ENCODE measurements at regions not wholly inside any gene's neighbourhood (a gene's known extent, or its start where the extent isn't known, plus 50 kb on each side); places are given as distances from the start of the nearest gene placed in this dataset.

GRCh38 chr14:94844593-94845152 is 74.8 kb upstream of the GSC start:
- H3K4me1 ChIP-seq (ENCODE audit: control insufficient read depth, low read length) = no peaks in the 10 kb centered on the region
- no peak overlapping the region for H3K27ac ChIP-seq (ENCODE audit: low read depth, low read length)
- H3K9me2 ChIP-seq (replicated peaks; ENCODE audit: control insufficient read depth, low read length) = no peaks in the 10 kb centered on the region
- no peaks in the 10 kb centered on the region for H3K36me3 ChIP-seq (ENCODE audit: control insufficient read depth, low read length)
- no peaks in the 10 kb centered on the region for H3K79me2 ChIP-seq (ENCODE audit: control insufficient read depth, low read length)
- no peaks in the 10 kb centered on the region for H3F3A ChIP-seq (ENCODE audit: control insufficient read depth, insufficient read depth)
- no peak overlapping the region for H3K4me2 ChIP-seq (ENCODE audit: low read length)
- no peaks in the 10 kb centered on the region for H4K20me1 ChIP-seq (ENCODE audit: control insufficient read depth, insufficient read depth, low read depth, low read length)
- TF ChIP-seq CTCF (IDR thresholded peaks at IDR 0.05; ENCODE audit: low read depth, low read length, poor library complexity, severe bottlenecking) (no peak), EZH2phosphoT487 (IDR thresholded peaks at IDR 0.05; ENCODE audit: borderline replicate concordance, low read length) (no peak)
- no peaks in the 10 kb centered on the region for H3K9me3 ChIP-seq (ENCODE audit: control insufficient read depth, insufficient read depth, low read length)
- H3K4me3 ChIP-seq (ENCODE audit: low read length) = no peak overlapping the region
- no peaks in the 10 kb centered on the region for H3K27me3 ChIP-seq (ENCODE audit: control insufficient read depth, low read length)

DNA sequence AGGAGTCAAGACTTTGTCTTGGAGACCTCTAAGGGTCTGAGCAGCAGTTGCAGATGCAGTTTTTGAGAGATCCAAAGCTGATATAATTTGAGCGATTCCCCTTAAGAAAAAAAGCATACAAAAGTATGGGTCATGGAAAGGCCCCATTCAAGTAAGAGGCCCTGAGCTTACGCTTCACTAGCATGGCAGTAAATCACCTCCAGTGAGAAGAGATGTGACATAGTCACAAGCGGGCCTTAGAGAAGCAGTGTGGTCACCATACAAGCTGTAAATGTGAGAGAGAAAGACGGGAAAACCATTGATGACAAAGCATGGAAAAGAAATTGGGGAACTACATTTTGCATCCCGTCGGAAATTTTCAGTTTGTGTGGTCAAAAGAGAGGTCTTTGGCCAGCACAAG is 70.6 kb upstream of the GSC start:
- no peaks in the 10 kb centered on the region for H3K9me3 ChIP-seq (ENCODE audit: control insufficient read depth, insufficient read depth, low read length)
- H4K20me1 ChIP-seq (ENCODE audit: control insufficient read depth, insufficient read depth, low read depth, low read length) = no peaks in the 10 kb centered on the region
- no peaks in the 10 kb centered on the region for H3K79me2 ChIP-seq (ENCODE audit: control insufficient read depth, low read length)
- no peak overlapping the region for H3K27ac ChIP-seq (ENCODE audit: low read depth, low read length)
- no peak overlapping the region for H3K4me2 ChIP-seq (ENCODE audit: low read length)
- no peaks in the 10 kb centered on the region for H3K4me1 ChIP-seq (ENCODE audit: control insufficient read depth, low read length)
- TF ChIP-seq CTCF (IDR thresholded peaks at IDR 0.05; ENCODE audit: low read depth, low read length, poor library complexity, severe bottlenecking) (no peak), EZH2phosphoT487 (IDR thresholded peaks at IDR 0.05; ENCODE audit: borderline replicate concordance, low read length) (no peak)
- H3K4me3 ChIP-seq (ENCODE audit: low read length) = no peak overlapping the region
- H3K27me3 ChIP-seq (ENCODE audit: control insufficient read depth, low read length) = no peaks in the 10 kb centered on the region
- H3K36me3 ChIP-seq (ENCODE audit: control insufficient read depth, low read length) = no peaks in the 10 kb centered on the region
- H3K9me2 ChIP-seq (replicated peaks; ENCODE audit: control insufficient read depth, low read length) = no peaks in the 10 kb centered on the region
- no peaks in the 10 kb centered on the region for H3F3A ChIP-seq (ENCODE audit: control insufficient read depth, insufficient read depth)

- Histone ChIP-seq H3K27ac (ENCODE audit: low read depth, low read length) (no peak overlapping the region), H3K4me2 (ENCODE audit: low read length) (no peak overlapping the region), H3K79me2 (ENCODE audit: control insufficient read depth, low read length) (no peaks in the 10 kb centered on the region), H3F3A (ENCODE audit: control insufficient read depth, insufficient read depth) (no peaks in the 10 kb centered on the region), H3K9me2 (replicated peaks; ENCODE audit: control insufficient read depth, low read length) (no peaks in the 10 kb centered on the region), H3K27me3 (ENCODE audit: control insufficient read depth, low read length) (no peaks in the 10 kb centered on the region), H3K9me3 (ENCODE audit: control insufficient read depth, insufficient read depth, low read length) (no peaks in the 10 kb centered on the region; the same call in 1 of the 2 replicates), H3K36me3 (ENCODE audit: control insufficient read depth, low read length) (no peaks in the 10 kb centered on the region), H4K20me1 (ENCODE audit: control insufficient read depth, insufficient read depth, low read depth, low read length) (no peaks in the 10 kb centered on the region), H3K4me1 (ENCODE audit: control insufficient read depth, low read length) (no peaks in the 10 kb centered on the region), H3K4me3 (ENCODE audit: low read length) (no peak overlapping the region)
- TF ChIP-seq EZH2phosphoT487 (IDR thresholded peaks at IDR 0.05; ENCODE audit: borderline replicate concordance, low read length) (no peak), CTCF (IDR thresholded peaks at IDR 0.05; ENCODE audit: low read depth, low read length, poor library complexity, severe bottlenecking) (no peak)
These were observed 69.4 kb upstream of the GSC start for GRCh38 chr14:94839348-94839747.

Data from DOHH2 (cell line).